OCI-LY7 (cell line): ENCODE measurements at regions not wholly inside any gene's neighbourhood (a gene's known extent, or its start where the extent isn't known, plus 50 kb on each side); places are given as distances from the start of the nearest gene placed in this dataset.

Experiments
- BruUV-seq: library from RNA; stranded (reverse); fragments of 400-500 nt; replicated peaks from 2 replicates; lab custom pipeline; 2021; lab: Mats Ljungman, UMichigan
- CTCF ChIA-PET: fragments of 300-600 bp; sonication (Branson Sonifier 250); formaldehyde crosslinking; loops from one replicate; lab custom pipeline; 2022; ENCODE audit warnings: antibody characterized with exemption; ENCODE audit not compliant: unreplicated experiment; lab: Charles Lee
- POLR2A ChIA-PET: fragments of 300-600 bp; sonication (Branson Sonifier 250); formaldehyde crosslinking; loops from one replicate; lab custom pipeline; 2022; ENCODE audit warnings: antibody characterized with exemption; lab: Charles Lee
- DNase-seq: peaks from one replicate; pipeline ENCODE4 v3.0.0-alpha.2; 2015; ENCODE audit warnings: low spot score
- H2AFZ ChIP-seq: fragments of 200-600 bp; sonication (generic), shearing (Covaris generic); 2 replicates; pipeline ENCODE4 v1.6.1; 2014; ENCODE audit warnings: mild to moderate bottlenecking, antibody characterized with exemption, low read length, moderate library complexity
- H3K27ac ChIP-seq: fragments of 200-600 bp; sonication (generic); 2 replicates; pipeline ENCODE4 v1.5.1; 2014; ENCODE audit warnings: mixed run types, low read depth, mild to moderate bottlenecking, moderate library complexity, low read length, inconsistent platforms; ENCODE audit not compliant: poor library complexity, severe bottlenecking
- H3K36me3 ChIP-seq: fragments of 200-600 bp; sonication (generic); 2 replicates; pipeline ENCODE4 v1.6.1; 2014; ENCODE audit warnings: mild to moderate bottlenecking, antibody characterized with exemption, low read length, moderate library complexity, mixed read lengths; ENCODE audit not compliant: insufficient read depth
- H3K4me1 ChIP-seq: fragments of 200-600 bp; sonication (generic); 2 replicates; pipeline ENCODE4 v1.5.1; 2014; ENCODE audit warnings: mild to moderate bottlenecking, low read length; ENCODE audit not compliant: insufficient read depth, poor library complexity, severe bottlenecking
- H3K4me2 ChIP-seq: fragments of 200-600 bp; sonication (generic); 2 replicates; pipeline ENCODE4 v1.6.1; 2014; ENCODE audit warnings: mild to moderate bottlenecking, low read length
- H3K4me3 ChIP-seq: fragments of 200-600 bp; sonication (generic); 2 replicates; pipeline ENCODE4 v1.5.1; 2014; ENCODE audit warnings: mild to moderate bottlenecking, low read depth, low read length; ENCODE audit not compliant: poor library complexity, severe bottlenecking
- H3K79me2 ChIP-seq: fragments of 200-600 bp; sonication (generic); 2 replicates; pipeline ENCODE4 v1.6.1; 2016; ENCODE audit warnings: low read depth, mild to moderate bottlenecking, low read length, moderate library complexity, mixed read lengths; ENCODE audit not compliant: insufficient read depth
- H3K9me2 ChIP-seq: fragments of 200-600 bp; sonication (generic); 2 replicates; pipeline ENCODE4 v1.6.1; 2016; ENCODE audit warnings: mild to moderate bottlenecking, low read length, mixed read lengths; ENCODE audit not compliant: insufficient read depth
- H3K9me3 ChIP-seq: fragments of 200-600 bp; sonication (generic); 2 replicates; pipeline ENCODE4 v1.6.1; 2014; ENCODE audit warnings: mild to moderate bottlenecking, mixed run types, low read length, mixed read lengths
- H4K20me1 ChIP-seq: fragments of 200-600 bp; sonication (generic); 2 replicates; pipeline ENCODE4 v1.6.1; 2014; ENCODE audit warnings: mild to moderate bottlenecking, antibody characterized with exemption, low read length, moderate library complexity, mixed read lengths; ENCODE audit not compliant: insufficient read depth
- CTCF ChIP-seq: fragments of 200-600 bp; sonication (generic); conservative IDR thresholded peaks from 2 replicates; pipeline ENCODE4 v1.5.1; 2014; ENCODE audit warnings: mild to moderate bottlenecking, antibody characterized with exemption, low read length, moderate library complexity, mixed read lengths
- EZH2phosphoT487 ChIP-seq: fragments of 200-600 bp; sonication (generic); IDR thresholded peaks from 2 replicates; pipeline ENCODE4 v1.6.1; 2018; ENCODE audit warnings: low read depth, borderline replicate concordance, mild to moderate bottlenecking, mixed run types, antibody characterized with exemption, low read length, moderate library complexity, mixed read lengths
- intact Hi-C: fragments of 100-400 bp; cut with micrococcal nuclease; formaldehyde crosslinking; loops from one replicate; pipeline ENCODE4 v1.10.0; 2022; ENCODE audit not compliant: unreplicated experiment

GRCh38 chrX:96474741-96475125 lies 209.9 kb upstream of the DIAPH2 start:
- H4K20me1 ChIP-seq = no peaks in the 10 kb centered on the region
- H2AFZ ChIP-seq = no peak overlapping the region
- no peaks in the 10 kb centered on the region for H3K79me2 ChIP-seq
- no TSS peak for BruUV-seq
- H3K9me2 ChIP-seq = no peaks in the 10 kb centered on the region
- H3K36me3 ChIP-seq = no peaks in the 10 kb centered on the region
- no peak overlapping the region for H3K4me3 ChIP-seq
- intact Hi-C loops = no loop called here
- DNase-seq = no peak
- no peak for TF ChIP-seq CTCF
- no peak for TF ChIP-seq EZH2phosphoT487
- H3K4me2 ChIP-seq = no peak overlapping the region
- CTCF ChIA-PET = no interaction called here
- H3K9me3 ChIP-seq = no peaks in the 10 kb centered on the region
- POLR2A ChIA-PET = no interaction called here
- no peak overlapping the region for H3K27ac ChIP-seq
- H3K4me1 ChIP-seq = no peaks in the 10 kb centered on the region

- H3K4me3 ChIP-seq = no peak overlapping the region
- no peak overlapping the region for H3K27ac ChIP-seq
- no peak overlapping the region for H3K4me2 ChIP-seq
- intact Hi-C loops = no loop called here
- no peaks in the 10 kb centered on the region for H3K36me3 ChIP-seq
- no peaks in the 10 kb centered on the region for H3K9me3 ChIP-seq
- POLR2A ChIA-PET = no interaction called here
- CTCF ChIA-PET = no interaction called here
- no peak for TF ChIP-seq CTCF
- no peaks in the 10 kb centered on the region for H3K79me2 ChIP-seq
- DNase-seq = no peak
- H3K9me2 ChIP-seq = no peaks in the 10 kb centered on the region
- no peak overlapping the region for H2AFZ ChIP-seq
- BruUV-seq = no TSS peak
- no peaks in the 10 kb centered on the region for H4K20me1 ChIP-seq
- H3K4me1 ChIP-seq = no peaks in the 10 kb centered on the region
Observed at GRCh38 chrX:96480081-96480480, 204.6 kb upstream of the DIAPH2 start.

- no peak for DNase-seq
- H3K36me3 ChIP-seq = no peaks in the 10 kb centered on the region
- ChIA-PET POLR2A (no interaction called here), CTCF (no interaction called here)
- no TSS peak for BruUV-seq
- no peaks in the 10 kb centered on the region for H4K20me1 ChIP-seq
- no peaks in the 10 kb centered on the region for H3K79me2 ChIP-seq
- H3K4me2 ChIP-seq = no peak overlapping the region
- H3K27ac ChIP-seq = no peak overlapping the region
- no peak overlapping the region for H2AFZ ChIP-seq
- TF ChIP-seq EZH2phosphoT487 (no peak), CTCF (no peak)
- H3K4me3 ChIP-seq = no peak overlapping the region
- no peaks in the 10 kb centered on the region for H3K9me3 ChIP-seq
- H3K9me2 ChIP-seq = no peaks in the 10 kb centered on the region
- H3K4me1 ChIP-seq = no peaks in the 10 kb centered on the region
- intact Hi-C loops = no loop called here
Observed at GRCh38 chrX:96481831-96482230, 202.8 kb upstream of the DIAPH2 start.
